K562 (cell line): ENCODE measurements at regions not wholly inside any gene's neighbourhood (a gene's known extent, or its start where the extent isn't known, plus 50 kb on each side); places are given as distances from the start of the nearest gene placed in this dataset.
"Not testable (repeated sequence)": the region's sequence is repeated elsewhere in the genome, so short reads cannot be mapped to it uniquely, and the experiment has no call there.

ENCODE experiments used
- ATAC-seq: fragments of 200-7000 bp; cut with Tn5 transposase; 3 replicates; pipeline ENCODE4 v1.9.1; 2020; ENCODE audit warnings: moderate library complexity
- BruUV-seq: library from RNA; stranded (reverse); fragments of 400-500 nt; replicated peaks from 2 replicates; lab custom pipeline; 2021; lab: Mats Ljungman, UMichigan
- CTCF ChIA-PET: fragments of 300-600 bp; formaldehyde crosslinking; extraction: SDS; loops from one replicate; lab custom pipeline; 2021; ENCODE audit warnings: low intra/inter-chr PET ratio; lab: Yijun Ruan, JAX
- POLR2A ChIA-PET: fragments of 300-600, 350-650 bp; sonication (Branson Sonifier 250); formaldehyde crosslinking; extraction: SDS; loops from one replicate; lab custom pipeline; 2021; ENCODE audit warnings: antibody characterized with exemption, inconsistent platforms; lab: Yijun Ruan, JAX
- DNase-seq, 4 experiments: peaks; one replicate each; pipeline versions ENCODE4 v3.0.0 to v3.0.0-alpha.2; 2011 to 2018; ENCODE audit warnings: low spot score in 3 of 4, mixed read lengths in 3 of 4; ENCODE audit errors: extremely low read depth in 1 of 4
- FAIRE-seq: peaks from 2 replicates; lab custom pipeline; 2011; peaks lifted over from hg19 to GRCh38; lab: Jason Lieb, UNC
- H2AFZ ChIP-seq: 2 replicates; pipeline ENCODE4 v1.6.0; 2011; ENCODE audit warnings: low read depth, low read length, control low read depth, inconsistent platforms
- H3K27ac ChIP-seq: fragments of 200-600 bp; 3 replicates; pipeline ENCODE4 v1.8.0; 2011; ENCODE audit warnings: low read depth, mild to moderate bottlenecking, control low read depth, inconsistent platforms, low read length, moderate library complexity, mixed read lengths; ENCODE audit errors: extremely low read depth
- H3K27me3 ChIP-seq, 2 experiments: fragments of 300-600 bp in 1 of 2; 2 replicates in 1 of 2; 3 replicates in 1 of 2; pipeline versions ENCODE4 v1.6.0 to v1.8.0; 2011; ENCODE audit warnings: inconsistent platforms in 2 of 2, low read length in 2 of 2, mild to moderate bottlenecking in 1 of 2, mixed read lengths in 1 of 2, moderate library complexity in 1 of 2; ENCODE audit not compliant: control insufficient read depth in 2 of 2, insufficient read depth in 2 of 2
- H3K36me3 ChIP-seq: fragments of 300-600 bp; 3 replicates; pipeline ENCODE4 v1.8.0; 2011; ENCODE audit warnings: mild to moderate bottlenecking, low read length, inconsistent platforms; ENCODE audit not compliant: control insufficient read depth, insufficient read depth
- H3K4me1 ChIP-seq, 2 experiments: fragments of 200-600 bp in 1 of 2; replicated peaks in 1 of 2; 2 replicates in 1 of 2; 3 replicates in 1 of 2; pipeline versions ENCODE4 v1.5.1 to v1.8.0; 2011; ENCODE audit warnings: inconsistent platforms in 2 of 2, low read length in 2 of 2, mild to moderate bottlenecking in 1 of 2, mixed read lengths in 1 of 2, moderate library complexity in 1 of 2; ENCODE audit not compliant: control insufficient read depth in 2 of 2, insufficient read depth in 2 of 2
- H3K4me2 ChIP-seq: 2 replicates; pipeline ENCODE4 v1.6.1; 2011; ENCODE audit warnings: low read length, control low read depth, inconsistent platforms, mixed read lengths; ENCODE audit not compliant: insufficient read depth
- H3K4me3 ChIP-seq: fragments of 200-600 bp; sonication (generic), shearing (Covaris generic); 2 replicates; pipeline ENCODE4 v1.5.1; 2016; ENCODE audit warnings: control low read depth, inconsistent platforms
- H3K79me2 ChIP-seq: fragments of 200-600 bp; 3 replicates; pipeline ENCODE4 v1.8.0; 2011; ENCODE audit warnings: low read length, inconsistent platforms; ENCODE audit not compliant: control insufficient read depth, insufficient read depth
- H3K9ac ChIP-seq, 2 experiments: 2 replicates each; pipeline versions ENCODE4 v1.6.0 to v1.6.1; 2011; ENCODE audit warnings: low read depth in 2 of 2, low read length in 2 of 2, control low read depth in 1 of 2, inconsistent platforms in 1 of 2, mild to moderate bottlenecking in 1 of 2, mixed read lengths in 1 of 2; ENCODE audit not compliant: insufficient read depth in 1 of 2
- H3K9me1 ChIP-seq: one replicate; pipeline ENCODE4 v1.6.0; 2011; ENCODE audit warnings: inconsistent platforms, mild to moderate bottlenecking, low read length, moderate library complexity; ENCODE audit not compliant: control insufficient read depth, insufficient read depth
- H3K9me3 ChIP-seq: replicated peaks from 2 replicates; pipeline ENCODE4 v1.5.1; 2011; ENCODE audit warnings: low read depth, low read length, inconsistent platforms; ENCODE audit not compliant: control insufficient read depth, insufficient read depth
- H4K20me1 ChIP-seq: replicated peaks from 2 replicates; pipeline ENCODE4 v1.6.1; 2011; ENCODE audit warnings: low read length, inconsistent platforms, mixed read lengths; ENCODE audit not compliant: control insufficient read depth, insufficient read depth
- CBFA2T3 ChIP-seq: fragments of 450-650 bp; IDR thresholded peaks from 2 replicates; pipeline ENCODE4 v1.6.1; 2017
- CXXC5 ChIP-seq: fragments of 250-450 bp; sonication (Bioruptor Pico); IDR thresholded peaks from 2 replicates; pipeline ENCODE4 v1.8.0; 2022; ENCODE audit warnings: inconsistent platforms, mild to moderate bottlenecking, moderate library complexity
- DMBX1 ChIP-seq: fragments of 250-450 bp; sonication (Bioruptor Pico); IDR thresholded peaks from 2 replicates; pipeline ENCODE4 v1.8.0; 2022; ENCODE audit warnings: inconsistent platforms, mild to moderate bottlenecking, moderate library complexity, borderline replicate concordance
- GABPA ChIP-seq: fragments of 200-800 bp; sonication (Bioruptor generic); conservative IDR thresholded peaks from 2 replicates; pipeline ENCODE4 v1.6.1; 2016; ENCODE audit warnings: low read depth, missing genetic modification characterization, missing compliant biosample characterization
- KLF16 ChIP-seq: IDR thresholded peaks from 2 replicates; pipeline ENCODE4 v1.6.1; 2016; ENCODE audit warnings: antibody characterized with exemption
- KLF6 ChIP-seq: fragments of 250-450 bp; sonication (Bioruptor Pico); IDR thresholded peaks from 2 replicates; pipeline ENCODE4 v1.4.0; 2020; ENCODE audit warnings: mild to moderate bottlenecking, moderate library complexity, borderline replicate concordance
- MAZ ChIP-seq, 2 experiments: fragments of 450-650 bp in 1 of 2; sonication (generic) in 1 of 2; formaldehyde crosslinking; IDR thresholded peaks in 1 of 2; conservative IDR thresholded peaks in 1 of 2; 2 replicates each; pipeline versions ENCODE4 v1.4.0 to v1.5.0; 2020; ENCODE audit warnings: mild to moderate bottlenecking in 1 of 2, missing genetic modification reagents in 1 of 2
- MTA2 ChIP-seq: fragments of 450-650 bp; IDR thresholded peaks from 2 replicates; pipeline ENCODE4 v1.6.1; 2016; ENCODE audit warnings: low read depth
- NR4A1 ChIP-seq, 2 experiments: fragments of 250-450 bp in 1 of 2; fragments of 450-650 bp in 1 of 2; sonication (Bioruptor Pico) in 1 of 2; IDR thresholded peaks; 2 replicates each; pipeline versions ENCODE4 v1.4.0 to v1.6.1; 2016 to 2020; ENCODE audit warnings: mild to moderate bottlenecking in 2 of 2, missing compliant biosample characterization in 1 of 2, missing genetic modification characterization in 1 of 2, moderate library complexity in 1 of 2
- POLR2AphosphoS5 ChIP-seq: IDR thresholded peaks from 2 replicates; pipeline ENCODE4 v1.6.1; 2011; ENCODE audit warnings: mild to moderate bottlenecking, low read depth, low read length, moderate library complexity; ENCODE audit not compliant: control insufficient read depth, insufficient read depth
- STAT5A ChIP-seq: IDR thresholded peaks from 2 replicates; pipeline ENCODE4 v1.6.1; 2012; ENCODE audit warnings: low read length, inconsistent platforms, borderline replicate concordance
- ZBTB11 ChIP-seq, 3 experiments: fragments of 200-800 bp in 1 of 3; fragments of 250-450 bp in 1 of 3; fragments of 450-650 bp in 1 of 3; sonication (Bioruptor Pico) in 1 of 3; sonication (Bioruptor generic) in 1 of 3; formaldehyde crosslinking in 1 of 3; IDR thresholded peaks; 2 replicates each; pipeline versions ENCODE4 v1.6.1 to v1.8.0; 2016 to 2022; ENCODE audit warnings: mild to moderate bottlenecking in 2 of 3, missing genetic modification characterization in 2 of 3, missing compliant biosample characterization in 1 of 3, moderate library complexity in 1 of 3
- ZNF311 ChIP-seq: fragments of 250-450 bp; sonication (Bioruptor Pico); IDR thresholded peaks from 2 replicates; pipeline ENCODE4 v1.4.0; 2020; ENCODE audit warnings: mild to moderate bottlenecking, moderate library complexity
- ZNF583 ChIP-seq: fragments of 250-450 bp; sonication (Bioruptor Pico); IDR thresholded peaks from 2 replicates; pipeline ENCODE4 v1.4.0; 2020
- ZNF589 ChIP-seq: fragments of 200-800 bp; sonication (Bioruptor generic); IDR thresholded peaks from 2 replicates; pipeline ENCODE4 v1.6.1; 2016; ENCODE audit warnings: low read depth, missing genetic modification characterization, missing compliant biosample characterization
- ZNF740 ChIP-seq, 3 experiments: fragments of 200-800 bp in 1 of 3; sonication (Bioruptor generic) in 1 of 3; sonication (generic) in 1 of 3; formaldehyde crosslinking in 1 of 3; IDR thresholded peaks; 2 replicates each; pipeline versions ENCODE4 v1.6.1 to v1.8.0; 2016 to 2022; ENCODE audit warnings: mild to moderate bottlenecking in 2 of 3, missing compliant biosample characterization in 2 of 3, missing genetic modification characterization in 2 of 3, missing genetic modification reagents in 1 of 3
- WGBS: fragments of 100-300 bp; shearing (Covaris generic); methylation state at CpG from one replicate; pipeline ENCODE4 v1.1.6; 2016; ENCODE audit warnings: low coverage, mixed read lengths; ENCODE audit not compliant: insufficient coverage; ENCODE audit errors: missing lambda C conversion rate; 5-methylcytosine and 5-hydroxymethylcytosine counted together
- in situ Hi-C: fragments of 300-500 bp; cut with MboI; formaldehyde crosslinking; loops from 4 replicates; pipeline ENCODE4 v1.15.0; 2018; ENCODE audit warnings: inconsistent platforms, mixed read lengths
- intact Hi-C: fragments of 100-400 bp; cut with micrococcal nuclease; formaldehyde crosslinking; loops from 2 replicates; pipeline ENCODE4 v1.14.2; 2022

GRCh38 chr2:87516369-87516967, 231.4 kb upstream of the PLGLB2 start (continued):
- TF ChIP-seq ZNF740, NR4A1 (CRISPR knock-in tag; IDR thresholded peaks at IDR 0.05): not testable (repeated sequence)
- TF ChIP-seq ZNF740 (tag; IDR thresholded peaks at IDR 0.05) (peak in 1 of 2 experiments; percentile 34; a peak in 1 of 4 replicates), KLF16 (peak; percentile 68; the same call in 1 of the 2 replicates), DMBX1 (CRISPR knock-in tag) (peak; percentile 89), STAT5A (peak; percentile 40; the same call in 1 of the 2 replicates), KLF6 (CRISPR knock-in tag) (peak; percentile 65; the same call in 1 of the 2 replicates), ZNF589 (peak; percentile 96), GABPA (0 out of 2 replicates have a peak, but pooled peaks have one; percentile 20), ZNF583 (CRISPR knock-in tag) (peak; percentile 52; the same call in 1 of the 2 replicates), POLR2AphosphoS5 (peak; percentile 59; the same call in 1 of the 2 replicates), CBFA2T3 (peak; percentile 93), CXXC5 (peak; percentile 72), ZBTB11 (CRISPR knock-in tag; IDR thresholded peaks at IDR 0.05) (peak in 1 of 3 experiments; percentile 88; a peak in 2 of 6 replicates), MTA2 (peak; percentile 82), MAZ (CRISPR knock-in tag; conservative IDR thresholded peaks at IDR 0.05 in 1 of 2, IDR thresholded peaks at IDR 0.05 in 1 of 2) (peak in 1 of 2 experiments; percentile 44; a peak in 1 of 4 replicates), ZNF311 (CRISPR knock-in tag) (0 out of 2 replicates have a peak, but pooled peaks have one; percentile 20), NR4A1 (tag; IDR thresholded peaks at IDR 0.05) (peak; percentile 84)

- intact Hi-C loops, POLR2A ChIA-PET, H3K9me1 ChIP-seq, BruUV-seq, CTCF ChIA-PET, H3K27me3 ChIP-seq, H3K4me1 ChIP-seq, H3K9me3 ChIP-seq, H3K36me3 ChIP-seq, in situ Hi-C loops, H3K4me3 ChIP-seq, H2AFZ ChIP-seq, H4K20me1 ChIP-seq: not testable (repeated sequence)
- DNase-seq (peak in 1 of 4 experiments; percentile 1), FAIRE-seq (peak; percentile 62), ATAC-seq (peak; percentile 12)
- Histone ChIP-seq H3K4me2 (peak overlapping the region; percentile 46), H3K27ac (peak overlapping the region; percentile 56; the same call in 1 of the 3 replicates), H3K9ac (peak overlapping the region in 1 of 2 experiments; percentile 38; a peak in 1 of 4 replicates), H3K79me2 (peaks cover 53% of the 10 kb centered on the region)
- 15% methylated on average over 2 of the region's 7 CpGs for WGBS
Observed at GRCh38 chr2:87517438-87517837, 230.4 kb upstream of the PLGLB2 start.
